Upper lobe of right lung (tissue), 1 donor: ENCODE measurements at regions not wholly inside any gene's neighbourhood (a gene's known extent, or its start where the extent isn't known, plus 50 kb on each side); places are given as distances from the start of the nearest gene placed in this dataset.
"Not testable (repeated sequence)": the region's sequence is repeated elsewhere in the genome, so short reads cannot be mapped to it uniquely, and the experiment has no call there.

Source experiments
- ATAC-seq: fragments of 200-7000 bp; cut with Tn5 transposase; one replicate; pipeline ENCODE4 v1.9.1; 2020; ENCODE audit warnings: mild to moderate bottlenecking, moderate library complexity
- DNase-seq: peaks from one replicate; pipeline ENCODE4 v3.0.0-alpha.2; 2020
- H3K27ac ChIP-seq: fragments of 200-600 bp; one replicate; pipeline ENCODE4 v1.8.0; 2022
- H3K27me3 ChIP-seq: fragments of 200-600 bp; one replicate; pipeline ENCODE4 v1.8.0; 2022; ENCODE audit warnings: mild to moderate bottlenecking
- H3K36me3 ChIP-seq: fragments of 200-600 bp; one replicate; pipeline ENCODE4 v1.8.0; 2022
- H3K4me1 ChIP-seq: fragments of 200-600 bp; one replicate; pipeline ENCODE4 v1.8.0; 2022
- H3K4me3 ChIP-seq: fragments of 200-600 bp; one replicate; pipeline ENCODE4 v1.8.0; 2022; ENCODE audit warnings: mild to moderate bottlenecking
- H3K9me3 ChIP-seq: fragments of 200-600 bp; one replicate; pipeline ENCODE4 v1.8.0; 2022
- CTCF ChIP-seq: fragments of 200-600 bp; IDR thresholded peaks from one replicate; pipeline ENCODE4 v1.8.0; 2022; ENCODE audit warnings: antibody characterized with exemption
- intact Hi-C: fragments of 100-400 bp; cut with DNase I; formaldehyde crosslinking; loops from one replicate; pipeline ENCODE4 v1.11.0; 2022
- donor health status: DM: no; HTN: yes; CAD: no; lungs with severe emphysema.

- no peaks in the 10 kb centered on the region for H3K9me3 ChIP-seq
- TF ChIP-seq CTCF, result no peak
- H3K36me3 ChIP-seq, result no peaks in the 10 kb centered on the region
- no peak overlapping the region for H3K27ac ChIP-seq
- ATAC-seq (no peak), DNase-seq (no peak)
- intact Hi-C loops, result no loop called here
- H3K27me3 ChIP-seq, result no peaks in the 10 kb centered on the region
- no peak overlapping the region for H3K4me3 ChIP-seq
- no peaks in the 10 kb centered on the region for H3K4me1 ChIP-seq
Measured at GRCh38 chr6:105688573-105688972, 285.7 kb upstream of the PREP start.

- H3K4me1 ChIP-seq, H3K9me3 ChIP-seq, ATAC-seq, H3K4me3 ChIP-seq, H3K27ac ChIP-seq, DNase-seq, H3K27me3 ChIP-seq, H3K36me3 ChIP-seq, intact Hi-C loops: not testable (repeated sequence)
Measured at GRCh38 chr6:105686793-105687192, 283.9 kb upstream of the PREP start.

- ATAC-seq (no peak), DNase-seq (no peak)
- H3K4me3 ChIP-seq, result no peak overlapping the region
- no peak overlapping the region for H3K27ac ChIP-seq
- intact Hi-C loops, result no loop called here
- H3K36me3 ChIP-seq, result no peaks in the 10 kb centered on the region
- TF ChIP-seq CTCF, result no peak
- no peaks in the 10 kb centered on the region for H3K9me3 ChIP-seq
- no peaks in the 10 kb centered on the region for H3K4me1 ChIP-seq
- H3K27me3 ChIP-seq, result no peaks in the 10 kb centered on the region
Measured at GRCh38 chr6:105681061-105681460, 278.2 kb upstream of the PREP start.

- intact Hi-C loops, result no loop called here
- Histone ChIP-seq H3K27ac (no peak overlapping the region), H3K4me1 (no peaks in the 10 kb centered on the region), H3K4me3 (no peak overlapping the region), H3K27me3 (no peaks in the 10 kb centered on the region), H3K9me3 (no peaks in the 10 kb centered on the region), H3K36me3 (no peaks in the 10 kb centered on the region)
- TF ChIP-seq CTCF, result no peak
- DNase-seq (no peak), ATAC-seq (no peak)
Measured at GRCh38 chr6:105680131-105680530, 277.2 kb upstream of the PREP start.

- no peak for TF ChIP-seq CTCF
- DNase-seq (no peak), ATAC-seq (no peak)
- Histone ChIP-seq H3K4me1 (no peaks in the 10 kb centered on the region), H3K36me3 (no peaks in the 10 kb centered on the region), H3K9me3 (no peaks in the 10 kb centered on the region), H3K4me3 (no peak overlapping the region), H3K27ac (no peak overlapping the region), H3K27me3 (no peaks in the 10 kb centered on the region)
- intact Hi-C loops, result no loop called here
Measured at GRCh38 chr6:105678516-105678915, 275.6 kb upstream of the PREP start.

- TF ChIP-seq CTCF, result no peak
- ATAC-seq, result no peak
- Histone ChIP-seq H3K4me1 (no peaks in the 10 kb centered on the region), H3K27ac (no peak overlapping the region), H3K4me3 (no peak overlapping the region), H3K36me3 (no peaks in the 10 kb centered on the region), H3K27me3 (no peaks in the 10 kb centered on the region), H3K9me3 (no peaks in the 10 kb centered on the region)
- DNase-seq, result no peak
- intact Hi-C loops, result no loop called here
Measured at GRCh38 chr6:105677671-105678475, 275.0 kb upstream of the PREP start.
